Upper lobe of right lung (tissue), 1 donor: ENCODE measurements at regions not wholly inside any gene's neighbourhood (a gene's known extent, or its start where the extent isn't known, plus 50 kb on each side); places are given as distances from the start of the nearest gene placed in this dataset.

ENCODE experiments used
- ATAC-seq: fragments of 200-7000 bp; cut with Tn5 transposase; one replicate; pipeline ENCODE4 v1.9.1; 2020; ENCODE audit warnings: mild to moderate bottlenecking, moderate library complexity
- DNase-seq: peaks from one replicate; pipeline ENCODE4 v3.0.0-alpha.2; 2020
- H3K27ac ChIP-seq: fragments of 200-600 bp; one replicate; pipeline ENCODE4 v1.8.0; 2022
- H3K27me3 ChIP-seq: fragments of 200-600 bp; one replicate; pipeline ENCODE4 v1.8.0; 2022; ENCODE audit warnings: mild to moderate bottlenecking
- H3K36me3 ChIP-seq: fragments of 200-600 bp; one replicate; pipeline ENCODE4 v1.8.0; 2022
- H3K4me1 ChIP-seq: fragments of 200-600 bp; one replicate; pipeline ENCODE4 v1.8.0; 2022
- H3K4me3 ChIP-seq: fragments of 200-600 bp; one replicate; pipeline ENCODE4 v1.8.0; 2022; ENCODE audit warnings: mild to moderate bottlenecking
- H3K9me3 ChIP-seq: fragments of 200-600 bp; one replicate; pipeline ENCODE4 v1.8.0; 2022
- intact Hi-C: fragments of 100-400 bp; cut with DNase I; formaldehyde crosslinking; loops from one replicate; pipeline ENCODE4 v1.11.0; 2022
- TF ChIP-seq, protein P1 (sequence below): fragments of 200-600 bp; IDR thresholded peaks from one replicate; pipeline ENCODE4 v1.8.0; 2022; ENCODE audit warnings: antibody characterized with exemption
- donor health status: DM: no; HTN: yes; CAD: no; lungs with severe emphysema.

DNA sequence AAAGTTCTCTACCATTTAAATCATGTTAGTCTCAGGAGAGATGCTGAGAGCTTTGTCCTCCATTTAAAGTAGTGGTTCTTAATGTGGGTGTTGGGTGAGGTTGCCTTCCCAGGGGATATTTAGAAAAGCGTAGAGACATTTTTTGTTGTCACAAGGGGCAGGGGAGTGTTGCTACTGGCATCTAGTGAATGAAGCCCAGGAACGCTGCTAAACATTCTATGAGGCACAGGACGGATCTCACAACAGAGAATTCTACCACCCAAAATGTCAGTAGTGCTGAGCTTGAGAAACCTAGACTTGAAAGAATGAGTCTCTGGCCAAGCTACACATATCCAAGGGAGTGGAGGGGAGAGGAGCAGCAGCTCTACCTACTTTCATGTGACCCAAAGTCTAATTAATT is 60.7 kb upstream of the CTNNB1 start:
- no peak overlapping the region for H3K27ac ChIP-seq
- ATAC-seq (no peak), DNase-seq (no peak)
- no peaks in the 10 kb centered on the region for H3K27me3 ChIP-seq
- TF ChIP-seq, protein P1, sequence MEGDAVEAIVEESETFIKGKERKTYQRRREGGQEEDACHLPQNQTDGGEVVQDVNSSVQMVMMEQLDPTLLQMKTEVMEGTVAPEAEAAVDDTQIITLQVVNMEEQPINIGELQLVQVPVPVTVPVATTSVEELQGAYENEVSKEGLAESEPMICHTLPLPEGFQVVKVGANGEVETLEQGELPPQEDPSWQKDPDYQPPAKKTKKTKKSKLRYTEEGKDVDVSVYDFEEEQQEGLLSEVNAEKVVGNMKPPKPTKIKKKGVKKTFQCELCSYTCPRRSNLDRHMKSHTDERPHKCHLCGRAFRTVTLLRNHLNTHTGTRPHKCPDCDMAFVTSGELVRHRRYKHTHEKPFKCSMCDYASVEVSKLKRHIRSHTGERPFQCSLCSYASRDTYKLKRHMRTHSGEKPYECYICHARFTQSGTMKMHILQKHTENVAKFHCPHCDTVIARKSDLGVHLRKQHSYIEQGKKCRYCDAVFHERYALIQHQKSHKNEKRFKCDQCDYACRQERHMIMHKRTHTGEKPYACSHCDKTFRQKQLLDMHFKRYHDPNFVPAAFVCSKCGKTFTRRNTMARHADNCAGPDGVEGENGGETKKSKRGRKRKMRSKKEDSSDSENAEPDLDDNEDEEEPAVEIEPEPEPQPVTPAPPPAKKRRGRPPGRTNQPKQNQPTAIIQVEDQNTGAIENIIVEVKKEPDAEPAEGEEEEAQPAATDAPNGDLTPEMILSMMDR = no peak
- no peak overlapping the region for H3K4me3 ChIP-seq
- no peaks in the 10 kb centered on the region for H3K9me3 ChIP-seq
- no peaks in the 10 kb centered on the region for H3K36me3 ChIP-seq
- intact Hi-C loops = no loop called here
- no peaks in the 10 kb centered on the region for H3K4me1 ChIP-seq

DNA sequence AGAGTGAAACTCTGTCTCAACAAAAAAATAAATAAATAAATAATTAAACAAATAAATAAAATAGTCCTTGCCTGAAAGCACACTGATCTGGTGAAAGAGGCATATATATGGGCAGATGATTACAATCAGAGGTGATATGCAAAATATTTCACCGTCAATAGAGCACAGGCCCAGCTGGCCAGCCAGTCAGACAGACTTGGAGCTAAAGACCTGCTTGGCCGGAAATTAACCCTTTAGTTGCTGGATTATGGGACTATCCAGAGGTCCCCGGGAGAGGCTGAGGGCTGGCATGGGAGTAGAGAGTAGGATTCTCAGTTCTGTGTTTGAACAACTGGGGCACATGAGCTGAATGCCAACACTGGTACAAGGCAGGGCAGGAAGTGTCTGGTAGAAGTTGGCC is 59.1 kb upstream of the CTNNB1 start:
- ATAC-seq = no peak
- intact Hi-C loops = no loop called here
- TF ChIP-seq, protein P1 = no peak
- H3K4me3 ChIP-seq = no peak overlapping the region
- no peak overlapping the region for H3K27ac ChIP-seq
- H3K27me3 ChIP-seq = no peaks in the 10 kb centered on the region
- DNase-seq = no peak
- H3K36me3 ChIP-seq = no peaks in the 10 kb centered on the region
- no peaks in the 10 kb centered on the region for H3K4me1 ChIP-seq
- no peaks in the 10 kb centered on the region for H3K9me3 ChIP-seq

DNA sequence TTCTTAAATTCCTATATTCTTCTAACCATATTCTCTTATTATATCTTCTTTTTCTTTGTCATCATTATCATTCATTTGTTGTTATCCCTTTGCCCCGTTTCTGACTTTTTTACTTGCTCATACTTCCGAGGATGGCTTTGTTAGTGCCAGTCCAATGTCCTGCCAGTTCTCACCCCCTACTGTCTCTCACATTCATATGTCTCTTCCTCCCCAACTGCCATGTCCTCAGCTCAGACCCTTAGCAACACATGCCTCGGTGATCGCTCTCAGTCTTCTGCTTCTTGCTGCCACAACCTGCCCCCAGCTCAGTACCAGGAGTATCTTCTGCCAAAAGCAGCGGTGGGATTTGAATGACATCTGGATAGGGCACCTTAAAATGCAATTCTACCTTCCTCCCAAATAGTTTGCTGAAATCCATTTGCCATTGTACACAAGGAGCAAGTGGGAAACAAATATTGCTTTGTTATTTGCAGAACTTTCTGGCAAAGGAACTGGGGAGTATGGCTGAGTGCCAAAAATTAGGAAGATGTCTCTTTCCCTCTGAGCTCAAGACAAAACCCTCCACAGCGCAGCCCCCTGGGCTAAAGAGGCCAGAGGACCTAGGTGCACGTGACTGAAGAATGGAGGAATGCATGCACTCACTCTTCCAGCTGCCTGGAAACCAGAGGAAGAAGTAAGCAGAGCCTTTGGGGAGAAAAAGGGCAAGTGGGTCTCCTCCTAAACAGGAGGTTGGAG is 57.7 kb upstream of the CTNNB1 start:
- DNase-seq = no peak
- intact Hi-C loops = no loop called here
- Histone ChIP-seq H3K27ac (no peak overlapping the region), H3K9me3 (no peaks in the 10 kb centered on the region), H3K4me3 (no peak overlapping the region), H3K36me3 (no peaks in the 10 kb centered on the region), H3K27me3 (no peaks in the 10 kb centered on the region), H3K4me1 (no peaks in the 10 kb centered on the region)
- ATAC-seq = no peak
- TF ChIP-seq, protein P1 = no peak

DNA sequence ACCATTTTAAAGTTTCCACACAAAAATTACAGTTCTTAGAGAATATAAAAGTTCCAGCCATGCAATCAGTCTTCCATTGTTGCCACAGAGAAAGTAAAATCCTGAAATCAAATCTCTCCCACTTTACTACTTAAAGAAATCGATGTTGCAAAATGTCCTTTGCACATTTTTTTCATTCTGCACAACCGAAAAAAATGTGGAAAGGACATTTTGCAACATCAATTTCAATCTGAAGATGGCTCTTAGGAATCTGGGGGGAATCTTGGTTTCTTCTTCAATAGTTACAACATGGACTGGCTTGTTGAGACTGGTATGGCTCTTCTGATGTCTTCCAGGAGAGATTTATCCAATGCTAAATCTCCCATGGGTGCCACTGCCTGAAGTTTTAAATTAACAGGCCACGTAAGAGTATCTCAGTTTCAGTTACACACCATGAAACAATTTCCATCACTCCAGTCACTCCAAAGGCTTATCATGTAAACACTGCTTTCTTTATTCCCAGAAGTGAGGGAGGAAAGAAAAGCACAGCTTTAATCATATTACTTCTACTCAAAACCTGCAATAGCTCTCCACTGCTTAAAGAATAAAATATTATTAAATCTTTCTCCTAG is 55.8 kb upstream of the CTNNB1 start:
- Histone ChIP-seq H3K4me3 (no peak overlapping the region), H3K27ac (no peak overlapping the region), H3K36me3 (no peaks in the 10 kb centered on the region), H3K9me3 (no peaks in the 10 kb centered on the region), H3K4me1 (no peaks in the 10 kb centered on the region), H3K27me3 (no peaks in the 10 kb centered on the region)
- TF ChIP-seq, protein P1 = no peak
- DNase-seq = no peak
- no peak for ATAC-seq
- intact Hi-C loops = no loop called here

DNA sequence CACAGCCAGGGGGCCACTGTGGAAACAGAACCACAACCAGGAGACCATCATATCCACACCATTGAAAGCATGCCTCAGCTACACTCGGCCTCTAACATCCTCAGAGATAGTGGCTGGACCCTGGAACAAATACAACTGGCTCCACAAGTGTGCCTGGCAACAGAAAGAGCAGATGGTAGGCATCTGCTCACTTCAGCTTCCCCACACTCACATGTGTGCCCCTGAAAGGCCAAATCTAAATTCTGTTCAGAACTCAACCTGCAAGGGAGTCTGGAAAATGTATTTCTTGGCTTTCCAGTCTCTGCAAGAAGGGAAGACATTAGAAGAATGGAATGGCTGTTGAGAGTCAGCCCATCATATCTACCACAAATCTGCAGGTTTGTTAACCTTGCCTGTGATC is 54.7 kb upstream of the CTNNB1 start:
- intact Hi-C loops = no loop called here
- TF ChIP-seq, protein P1 = no peak
- ATAC-seq = no peak
- Histone ChIP-seq H3K36me3 (no peaks in the 10 kb centered on the region), H3K4me3 (no peak overlapping the region), H3K27ac (no peak overlapping the region), H3K4me1 (no peaks in the 10 kb centered on the region), H3K9me3 (no peaks in the 10 kb centered on the region), H3K27me3 (no peaks in the 10 kb centered on the region)
- DNase-seq = no peak
